Mesenchymal stem cell (in vitro differentiated cells and primary cell): ENCODE measurements at regions not wholly inside any gene's neighbourhood (a gene's known extent, or its start where the extent isn't known, plus 50 kb on each side); places are given as distances from the start of the nearest gene placed in this dataset.
"Not testable (repeated sequence)": the region's sequence is repeated elsewhere in the genome, so short reads cannot be mapped to it uniquely, and the experiment has no call there.

Experiments used
- DNase-seq: peaks from one replicate; pipeline ENCODE4 v3.0.0-alpha.2; 2013
- H2AFZ ChIP-seq: one replicate; pipeline ENCODE4 v1.6.1; 2013; ENCODE audit warnings: low read depth, mild to moderate bottlenecking, control low read depth, inconsistent platforms, low read length, moderate library complexity
- H2AK5ac ChIP-seq: 2 replicates; pipeline ENCODE4 v1.6.1; 2013; ENCODE audit warnings: low read length, moderate library complexity, mild to moderate bottlenecking, inconsistent platforms; ENCODE audit not compliant: severe bottlenecking
- H2BK120ac ChIP-seq: one replicate; pipeline ENCODE4 v1.6.1; 2013; ENCODE audit warnings: low read depth, mild to moderate bottlenecking, inconsistent platforms, low read length, moderate library complexity
- H2BK12ac ChIP-seq, 2 experiments: one replicate each; pipeline ENCODE4 v1.6.1; 2013; ENCODE audit warnings: inconsistent platforms in 2 of 2, low read length in 2 of 2, mild to moderate bottlenecking in 2 of 2, moderate library complexity in 2 of 2, control low read depth in 1 of 2
- H2BK15ac ChIP-seq: one replicate; pipeline ENCODE4 v1.6.1; 2013; ENCODE audit warnings: mild to moderate bottlenecking, low read depth, inconsistent platforms; ENCODE audit not compliant: poor library complexity, severe bottlenecking
- H2BK5ac ChIP-seq: 2 replicates; pipeline ENCODE4 v1.6.1; 2013; ENCODE audit warnings: low read depth, mild to moderate bottlenecking, low read length, control low read depth, inconsistent platforms; ENCODE audit not compliant: poor library complexity, severe bottlenecking
- H3K14ac ChIP-seq, 2 experiments: one replicate each; pipeline ENCODE4 v1.6.1; 2013; ENCODE audit warnings: inconsistent platforms in 2 of 2, low read length in 2 of 2, control low read depth in 1 of 2, mild to moderate bottlenecking in 1 of 2, moderate library complexity in 1 of 2
- H3K18ac ChIP-seq, 2 experiments: one replicate each; pipeline ENCODE4 v1.6.1; 2013; ENCODE audit warnings: inconsistent platforms in 2 of 2, low read length in 2 of 2, control low read depth in 1 of 2, low read depth in 1 of 2, mild to moderate bottlenecking in 1 of 2
- H3K23ac ChIP-seq, 2 experiments: one replicate each; pipeline ENCODE4 v1.6.1; 2013; ENCODE audit warnings: inconsistent platforms in 2 of 2, low read length in 2 of 2, mild to moderate bottlenecking in 2 of 2, moderate library complexity in 2 of 2, control low read depth in 1 of 2
- H3K27ac ChIP-seq: 2 replicates; pipeline ENCODE4 v1.5.1; 2013; ENCODE audit warnings: mild to moderate bottlenecking, moderate library complexity, low read length, control low read depth, inconsistent platforms; ENCODE audit not compliant: poor library complexity, severe bottlenecking
- H3K27me3 ChIP-seq, 2 experiments: 2 replicates each; pipeline versions ENCODE4 v1.6.1 to v1.7.0; 2013; ENCODE audit warnings: low read length in 2 of 2, mild to moderate bottlenecking in 2 of 2, moderate library complexity in 2 of 2, control low read depth in 1 of 2, inconsistent platforms in 1 of 2; ENCODE audit not compliant: control insufficient read depth in 1 of 2, insufficient read depth in 1 of 2
- H3K36me3 ChIP-seq, 2 experiments: 2 replicates each; pipeline versions ENCODE4 v1.6.1 to v1.7.0; 2013; ENCODE audit warnings: low read length in 2 of 2, control low read depth in 1 of 2, inconsistent platforms in 1 of 2, low read depth in 1 of 2, mild to moderate bottlenecking in 1 of 2; ENCODE audit not compliant: insufficient read depth in 2 of 2, control insufficient read depth in 1 of 2
- H3K4ac ChIP-seq, 2 experiments: one replicate each; pipeline ENCODE4 v1.6.1; 2013; ENCODE audit warnings: inconsistent platforms in 2 of 2, low read length in 2 of 2, mild to moderate bottlenecking in 2 of 2, moderate library complexity in 2 of 2, control low read depth in 1 of 2, low read depth in 1 of 2
- H3K4me1 ChIP-seq: 2 replicates; pipeline ENCODE4 v1.6.1; 2013; ENCODE audit warnings: low read depth, low read length, control low read depth; ENCODE audit not compliant: control insufficient read depth, insufficient read depth
- H3K4me2 ChIP-seq: 2 replicates; pipeline ENCODE4 v1.6.1; 2013; ENCODE audit warnings: low read length, mild to moderate bottlenecking, inconsistent platforms; ENCODE audit not compliant: poor library complexity, severe bottlenecking
- H3K4me3 ChIP-seq, 2 experiments: 2 replicates each; pipeline versions ENCODE4 v1.5.1 to v1.7.0; 2013; ENCODE audit warnings: low read length in 2 of 2, mild to moderate bottlenecking in 2 of 2, control low read depth in 1 of 2, low read depth in 1 of 2; ENCODE audit not compliant: insufficient read depth in 1 of 2
- H3K79me1 ChIP-seq: replicated peaks from 2 replicates; pipeline ENCODE4 v1.6.1; 2013; ENCODE audit warnings: mild to moderate bottlenecking, control low read depth, low read length, inconsistent platforms; ENCODE audit not compliant: poor library complexity, severe bottlenecking
- H3K9ac ChIP-seq: 2 replicates; pipeline ENCODE4 v1.7.0; 2013; ENCODE audit warnings: mild to moderate bottlenecking, low read length, moderate library complexity
- H3K9me3 ChIP-seq: 2 replicates; pipeline ENCODE4 v1.7.0; 2013; ENCODE audit warnings: mild to moderate bottlenecking, low read length; ENCODE audit not compliant: control insufficient read depth
- H4K8ac ChIP-seq: one replicate; pipeline ENCODE4 v1.6.1; 2013; ENCODE audit warnings: inconsistent platforms, mild to moderate bottlenecking, low read length, moderate library complexity
- H4K91ac ChIP-seq: one replicate; pipeline ENCODE4 v1.6.1; 2013; ENCODE audit warnings: mild to moderate bottlenecking, low read length, inconsistent platforms
- WGBS: methylation state at CpG from one replicate; pipeline ENCODE4 v1.1.7; 2013; ENCODE audit warnings: mixed read lengths; 5-methylcytosine and 5-hydroxymethylcytosine counted together

DNA sequence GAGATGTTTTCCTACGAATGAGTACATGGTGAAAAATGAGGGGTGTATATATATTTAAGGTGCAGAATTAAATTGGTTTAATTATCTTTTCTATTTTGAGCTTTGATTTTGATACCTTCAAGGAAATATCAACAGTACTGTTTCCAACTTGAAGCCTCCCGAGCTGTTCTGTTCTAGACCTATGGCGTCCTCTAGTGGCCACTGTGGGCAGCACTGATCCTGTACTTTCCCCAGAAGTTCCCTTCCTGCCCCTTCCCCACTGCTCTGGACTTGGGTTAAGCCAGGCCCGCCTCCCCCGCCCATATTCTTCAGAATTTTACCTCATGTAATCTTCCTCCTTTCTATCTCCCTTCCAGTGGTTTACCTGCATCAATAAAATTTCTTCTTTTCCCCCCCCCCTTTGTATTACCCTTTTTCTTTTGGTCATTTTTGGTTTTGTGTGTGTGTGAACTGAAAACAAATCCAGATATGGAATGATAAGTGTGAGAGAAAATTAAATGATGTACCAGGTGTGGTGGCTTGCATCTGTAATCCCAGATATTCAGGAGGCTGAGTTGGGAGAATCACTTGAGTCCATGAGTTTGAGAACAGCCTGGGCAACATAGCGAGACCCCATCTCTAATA lies 1643.5 kb downstream of the TP53TG3F start:
- H3K4me3 ChIP-seq, result no peak overlapping the region
- H2AFZ ChIP-seq, result no peak overlapping the region
- H2AK5ac ChIP-seq, result no peak overlapping the region
- no peak overlapping the region for H2BK120ac ChIP-seq
- H2BK5ac ChIP-seq, result no peak overlapping the region
- no peak overlapping the region for H3K4ac ChIP-seq
- no peak overlapping the region for H4K8ac ChIP-seq
- H3K9ac ChIP-seq, result no peak overlapping the region
- no peaks in the 10 kb centered on the region for H3K79me1 ChIP-seq
- H4K91ac ChIP-seq, result no peak overlapping the region
- H3K27me3 ChIP-seq, result no peaks in the 10 kb centered on the region
- H3K18ac ChIP-seq, result no peak overlapping the region
- no peak overlapping the region for H2BK15ac ChIP-seq
- no peaks in the 10 kb centered on the region for H3K36me3 ChIP-seq
- H3K9me3 ChIP-seq, result no peaks in the 10 kb centered on the region
- DNase-seq, result no peak
- 51% methylated on average over 5 of the region's 6 CpGs for WGBS
- H3K4me2 ChIP-seq, result no peak overlapping the region
- no peak overlapping the region for H3K27ac ChIP-seq
- no peak overlapping the region for H3K14ac ChIP-seq
- H3K4me1 ChIP-seq, result no peaks in the 10 kb centered on the region
- H3K23ac ChIP-seq, result no peak overlapping the region
- no peak overlapping the region for H2BK12ac ChIP-seq

GRCh38 chr16:35111772-35112171 lies 1652.4 kb downstream of the TP53TG3F start:
- H2BK12ac ChIP-seq, H4K8ac ChIP-seq, H2AFZ ChIP-seq, H2BK120ac ChIP-seq, H3K14ac ChIP-seq, DNase-seq, H3K4me3 ChIP-seq, H3K79me1 ChIP-seq, H3K23ac ChIP-seq, H2AK5ac ChIP-seq, H4K91ac ChIP-seq, H2BK15ac ChIP-seq, H3K18ac ChIP-seq, H2BK5ac ChIP-seq, H3K27ac ChIP-seq, H3K9ac ChIP-seq, H3K4me2 ChIP-seq, H3K27me3 ChIP-seq, H3K4ac ChIP-seq, H3K36me3 ChIP-seq, H3K4me1 ChIP-seq: not testable (repeated sequence)
- WGBS, result no CpG with 5 or more reads among the region's 4 CpGs
- H3K9me3 ChIP-seq, result peaks cover 27% of the 10 kb centered on the region

DNA sequence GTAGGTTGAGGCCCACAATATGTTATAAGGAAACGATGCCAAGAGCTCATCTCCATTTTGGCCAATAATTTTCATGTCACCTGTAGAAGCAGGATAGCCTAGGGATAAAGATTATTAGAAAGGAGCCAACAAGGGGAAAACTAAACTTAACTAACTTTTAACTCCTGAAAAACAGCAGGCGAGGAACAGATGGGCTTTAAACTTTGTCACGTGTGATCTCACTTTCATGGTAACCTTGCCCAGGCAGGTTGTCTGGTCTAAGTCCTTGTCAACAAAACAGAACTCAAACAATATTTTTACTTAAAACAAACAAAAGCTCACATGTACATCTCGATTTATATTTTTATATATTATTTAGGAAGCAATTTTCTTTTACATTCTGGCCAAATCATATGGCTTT lies 1672.0 kb downstream of the TP53TG3F start:
- Histone ChIP-seq H3K4ac (no peak overlapping the region), H3K9me3 (peaks cover 8% of the 10 kb centered on the region), H2BK5ac (no peak overlapping the region), H3K18ac (no peak overlapping the region), H3K36me3 (no peaks in the 10 kb centered on the region), H4K91ac (no peak overlapping the region), H2AFZ (no peak overlapping the region), H3K79me1 (no peaks in the 10 kb centered on the region), H2BK15ac (no peak overlapping the region), H3K4me2 (no peak overlapping the region), H2AK5ac (no peak overlapping the region), H3K9ac (no peak overlapping the region), H3K27ac (no peak overlapping the region), H3K27me3 (no peaks in the 10 kb centered on the region), H3K14ac (no peak overlapping the region), H2BK12ac (no peak overlapping the region), H4K8ac (no peak overlapping the region), H3K4me3 (no peak overlapping the region), H3K23ac (no peak overlapping the region), H3K4me1 (no peaks in the 10 kb centered on the region), H2BK120ac (no peak overlapping the region)
- WGBS, result 72% methylated on average over 2 of the region's 4 CpGs
- DNase-seq, result no peak

- no peak overlapping the region for H2AK5ac ChIP-seq
- no peaks in the 10 kb centered on the region for H3K4me1 ChIP-seq
- H3K27ac ChIP-seq, result no peak overlapping the region
- no peaks in the 10 kb centered on the region for H3K36me3 ChIP-seq
- H4K8ac ChIP-seq, result no peak overlapping the region
- no peaks in the 10 kb centered on the region for H3K79me1 ChIP-seq
- H3K14ac ChIP-seq, result no peak overlapping the region
- peaks cover 5% of the 10 kb centered on the region for H3K9me3 ChIP-seq
- DNase-seq, result no peak
- H3K27me3 ChIP-seq, result no peaks in the 10 kb centered on the region
- H2AFZ ChIP-seq, result no peak overlapping the region
- H4K91ac ChIP-seq, result no peak overlapping the region
- no peak overlapping the region for H3K9ac ChIP-seq
- H2BK12ac ChIP-seq, result no peak overlapping the region
- no peak overlapping the region for H2BK5ac ChIP-seq
- 28% methylated on average over 2 of the region's 2 CpGs for WGBS
- no peak overlapping the region for H2BK15ac ChIP-seq
- H3K23ac ChIP-seq, result no peak overlapping the region
- H3K4ac ChIP-seq, result no peak overlapping the region
- no peak overlapping the region for H3K4me3 ChIP-seq
- H3K18ac ChIP-seq, result no peak overlapping the region
- no peak overlapping the region for H2BK120ac ChIP-seq
- H3K4me2 ChIP-seq, result no peak overlapping the region
Measured at GRCh38 chr16:35134471-35134870, 1675.1 kb downstream of the TP53TG3F start.
